ENCODE measurements at regions not wholly inside any gene's neighbourhood (a gene's known extent, or its start where the extent isn't known, plus 50 kb on each side); places are given as distances from the start of the nearest gene placed in this dataset.

GRCh38 chr3:66656609-66657008 lies 155.8 kb upstream of the LRIG1 start:
- TF ChIP-seq POLR2A (IDR thresholded peaks at IDR 0.05) (no peak), EP300 (IDR thresholded peaks at IDR 0.05) (no peak), CTCF (IDR thresholded peaks at IDR 0.05) (no peak)
- Histone ChIP-seq H3K9me3 (no peaks in the 10 kb centered on the region), H3K4me3 (no peak overlapping the region), H3K36me3 (no peaks in the 10 kb centered on the region), H3K27ac (no peak overlapping the region), H3K4me1 (ENCODE audit: insufficient read depth) (no peaks in the 10 kb centered on the region), H3K27me3 (no peaks in the 10 kb centered on the region)
- intact Hi-C loops (cut with DNase I): no loop called here
- DNase-seq: no peak
- 59 to 67% (median 60%) methylated on average over 8 of the region's 8 CpGs for WGBS, 3 donors

- H3K36me3 ChIP-seq: no peaks in the 10 kb centered on the region
- TF ChIP-seq EP300 (IDR thresholded peaks at IDR 0.05): no peak
- TF ChIP-seq POLR2A (IDR thresholded peaks at IDR 0.05): no peak
- no peak for TF ChIP-seq CTCF (IDR thresholded peaks at IDR 0.05)
- no peak overlapping the region for H3K27ac ChIP-seq
- H3K4me3 ChIP-seq: no peak overlapping the region
- intact Hi-C loops (cut with DNase I): no loop called here
- no peak for DNase-seq
- 91 to 100% (median 95%) methylated on average over 1 of the region's 1 CpG for WGBS, 3 donors
- H3K9me3 ChIP-seq: no peaks in the 10 kb centered on the region
- H3K27me3 ChIP-seq: no peaks in the 10 kb centered on the region
- H3K4me1 ChIP-seq (ENCODE audit: insufficient read depth): no peaks in the 10 kb centered on the region
Observed at GRCh38 chr3:66659056-66659455, 158.2 kb upstream of the LRIG1 start.

- H3K4me1 ChIP-seq (ENCODE audit: insufficient read depth): no peaks in the 10 kb centered on the region
- H3K27me3 ChIP-seq: no peaks in the 10 kb centered on the region
- H3K27ac ChIP-seq: no peak overlapping the region
- DNase-seq: no peak
- WGBS, 3 donors: 92 to 97% (median 93%) methylated on average over 4 of the region's 4 CpGs
- no peaks in the 10 kb centered on the region for H3K36me3 ChIP-seq
- H3K4me3 ChIP-seq: no peak overlapping the region
- H3K9me3 ChIP-seq: no peaks in the 10 kb centered on the region
- intact Hi-C loops (cut with DNase I): no loop called here
- TF ChIP-seq POLR2A (IDR thresholded peaks at IDR 0.05) (no peak), EP300 (IDR thresholded peaks at IDR 0.05) (no peak), CTCF (IDR thresholded peaks at IDR 0.05) (no peak)
Observed at GRCh38 chr3:66661628-66662027, 160.8 kb upstream of the LRIG1 start.

- Histone ChIP-seq H3K4me3 (no peak overlapping the region), H3K9me3 (no peaks in the 10 kb centered on the region), H3K36me3 (no peaks in the 10 kb centered on the region), H3K27ac (no peak overlapping the region), H3K27me3 (no peaks in the 10 kb centered on the region), H3K4me1 (ENCODE audit: insufficient read depth) (no peaks in the 10 kb centered on the region)
- TF ChIP-seq EP300 (IDR thresholded peaks at IDR 0.05): no peak
- TF ChIP-seq POLR2A (IDR thresholded peaks at IDR 0.05): no peak
- TF ChIP-seq CTCF (IDR thresholded peaks at IDR 0.05): no peak
- 76 to 88% (median 87%) methylated on average over 6 of the region's 6 CpGs for WGBS, 3 donors
- no peak for DNase-seq
- intact Hi-C loops (cut with DNase I): no loop called here
Observed at GRCh38 chr3:66662894-66663293, 162.1 kb upstream of the LRIG1 start.

Data from ovary (tissue), 7 donors.